GM12873 (cell line): ENCODE measurements at regions not wholly inside any gene's neighbourhood (a gene's known extent, or its start where the extent isn't known, plus 50 kb on each side); places are given as distances from the start of the nearest gene placed in this dataset.

ENCODE experiments used
- TF ChIP-seq, protein P1 (sequence below): IDR thresholded peaks from 2 replicates; pipeline ENCODE4 v1.5.1; 2012; ENCODE audit warnings: low read depth, mild to moderate bottlenecking, moderate library complexity, low read length, control low read depth; ENCODE audit not compliant: insufficient read depth; ENCODE audit errors: missing control alignments

DNA sequence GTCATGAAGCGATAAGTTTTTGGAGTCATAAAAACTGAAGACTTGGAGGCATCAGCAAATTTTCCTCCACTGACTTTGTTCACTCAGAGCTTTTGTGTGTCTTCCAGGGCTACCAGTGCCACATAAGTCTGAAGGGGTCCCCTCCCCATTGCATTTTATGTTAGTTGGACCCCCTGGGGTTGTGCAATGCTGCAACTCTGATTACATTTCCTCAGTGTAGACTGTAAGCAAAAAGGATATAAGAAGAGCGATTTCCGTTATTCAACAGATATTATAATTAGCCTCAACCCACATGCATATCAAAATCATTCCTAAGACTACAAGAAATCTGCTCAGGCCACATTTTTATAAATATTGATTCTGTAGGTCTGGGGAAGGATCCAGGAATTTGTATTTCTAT lies 324.0 kb downstream of the TDRD3 start:
- TF ChIP-seq, protein P1, sequence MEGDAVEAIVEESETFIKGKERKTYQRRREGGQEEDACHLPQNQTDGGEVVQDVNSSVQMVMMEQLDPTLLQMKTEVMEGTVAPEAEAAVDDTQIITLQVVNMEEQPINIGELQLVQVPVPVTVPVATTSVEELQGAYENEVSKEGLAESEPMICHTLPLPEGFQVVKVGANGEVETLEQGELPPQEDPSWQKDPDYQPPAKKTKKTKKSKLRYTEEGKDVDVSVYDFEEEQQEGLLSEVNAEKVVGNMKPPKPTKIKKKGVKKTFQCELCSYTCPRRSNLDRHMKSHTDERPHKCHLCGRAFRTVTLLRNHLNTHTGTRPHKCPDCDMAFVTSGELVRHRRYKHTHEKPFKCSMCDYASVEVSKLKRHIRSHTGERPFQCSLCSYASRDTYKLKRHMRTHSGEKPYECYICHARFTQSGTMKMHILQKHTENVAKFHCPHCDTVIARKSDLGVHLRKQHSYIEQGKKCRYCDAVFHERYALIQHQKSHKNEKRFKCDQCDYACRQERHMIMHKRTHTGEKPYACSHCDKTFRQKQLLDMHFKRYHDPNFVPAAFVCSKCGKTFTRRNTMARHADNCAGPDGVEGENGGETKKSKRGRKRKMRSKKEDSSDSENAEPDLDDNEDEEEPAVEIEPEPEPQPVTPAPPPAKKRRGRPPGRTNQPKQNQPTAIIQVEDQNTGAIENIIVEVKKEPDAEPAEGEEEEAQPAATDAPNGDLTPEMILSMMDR = no peak

GRCh38 chr13:60720590-60720989 lies 323.6 kb downstream of the TDRD3 start:
- TF ChIP-seq, protein P1 = no peak

GRCh38 chr13:60716313-60716712 lies 319.3 kb downstream of the TDRD3 start:
- TF ChIP-seq, protein P1 = no peak

- TF ChIP-seq, protein P1 = no peak
Observed at GRCh38 chr13:60707878-60708277, 310.9 kb downstream of the TDRD3 start.

- TF ChIP-seq, protein P1 = no peak
Observed at GRCh38 chr13:60701895-60702294, 304.9 kb downstream of the TDRD3 start.

DNA sequence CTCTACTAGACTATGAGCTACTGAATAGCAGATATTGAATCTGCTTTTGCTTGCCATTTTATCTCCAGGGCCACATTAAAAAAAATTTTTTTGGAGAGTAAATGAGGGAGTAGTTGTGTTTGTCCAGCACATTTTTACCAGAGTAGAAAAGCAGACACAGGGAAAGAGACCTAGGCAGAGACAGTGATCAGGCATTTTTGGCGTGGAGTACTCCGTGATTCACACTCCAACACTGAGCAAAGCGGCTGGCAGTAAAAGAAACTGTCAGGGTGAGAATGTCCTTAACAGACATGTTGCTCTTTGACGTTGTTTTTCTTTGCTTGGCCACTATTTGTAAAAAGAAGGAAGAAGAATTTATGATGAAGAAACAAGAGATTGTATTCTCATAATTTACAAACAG lies 304.0 kb downstream of the TDRD3 start:
- TF ChIP-seq, protein P1 = no peak

- TF ChIP-seq, protein P1 = no peak
Observed at GRCh38 chr13:60699636-60700035, 302.6 kb downstream of the TDRD3 start.
